Activated CD8-positive, alpha-beta memory T cell treated with anti-CD3 and anti-CD28 coated beads for 24 hours (primary cell): ENCODE measurements at regions not wholly inside any gene's neighbourhood (a gene's known extent, or its start where the extent isn't known, plus 50 kb on each side); places are given as distances from the start of the nearest gene placed in this dataset.

ENCODE experiments used
- DNase-seq: peaks from one replicate; pipeline ENCODE4 v3.0.0-alpha.2; 2020

DNA sequence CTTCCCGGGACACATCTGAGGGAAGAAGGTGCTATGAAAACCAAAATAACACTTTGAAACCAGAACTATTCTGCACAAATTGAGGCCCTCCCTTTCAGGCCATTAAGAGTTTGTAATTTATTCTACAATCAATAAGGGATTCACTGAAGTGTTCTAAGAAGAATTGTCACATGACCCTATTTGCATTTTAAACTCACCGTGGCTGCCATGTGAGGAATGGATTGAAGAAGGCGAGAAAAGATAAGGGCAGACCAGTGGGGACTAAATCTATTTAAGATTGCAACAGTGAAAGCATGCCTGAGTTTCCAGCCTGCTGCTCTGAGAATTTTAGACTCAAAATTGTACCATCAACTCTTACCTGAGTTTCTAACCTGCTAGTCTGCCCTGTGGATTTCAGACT, 408.8 kb upstream of the SALL1 start:
- DNase-seq: no peak

- DNase-seq: no peak
These were observed 406.6 kb upstream of the SALL1 start for GRCh38 chr16:51557670-51558069.

DNA sequence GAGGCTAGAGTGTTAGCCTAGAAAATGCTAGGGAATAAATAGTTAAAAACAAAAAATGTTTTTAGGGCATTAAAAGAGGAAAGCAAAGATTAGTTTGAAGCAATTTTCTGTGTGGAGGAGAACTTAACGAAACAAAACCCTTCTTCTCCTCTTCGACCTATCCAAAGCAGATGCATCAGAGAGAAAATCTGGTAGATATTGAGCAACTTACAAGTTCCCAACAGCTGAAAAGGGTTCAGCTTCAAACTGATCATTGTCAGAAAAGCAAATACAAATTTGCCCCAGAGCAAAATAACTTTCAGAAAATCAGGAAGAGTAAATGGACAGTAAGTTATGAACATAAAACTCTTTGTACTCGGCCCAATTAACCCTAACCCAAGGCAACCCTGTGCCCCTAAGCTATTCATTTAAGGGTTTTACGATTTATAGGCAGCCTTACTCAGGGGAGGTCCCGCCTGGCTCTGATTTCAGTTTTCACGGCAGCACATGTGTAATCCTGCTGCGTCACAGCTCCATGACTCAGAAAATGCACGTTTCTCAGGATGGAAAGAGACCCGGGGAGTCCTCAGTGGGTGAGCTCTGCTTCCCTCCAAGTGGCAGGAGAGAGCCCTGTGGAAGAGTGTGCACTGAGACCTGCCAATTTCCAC, 405.7 kb upstream of the SALL1 start:
- no peak for DNase-seq

- DNase-seq: no peak
These were observed 402.8 kb upstream of the SALL1 start for GRCh38 chr16:51553910-51554309.

- no peak for DNase-seq
These were observed 402.2 kb upstream of the SALL1 start for GRCh38 chr16:51553314-51553713.

GRCh38 chr16:51550800-51551347, 399.8 kb upstream of the SALL1 start:
- DNase-seq: no peak

DNA sequence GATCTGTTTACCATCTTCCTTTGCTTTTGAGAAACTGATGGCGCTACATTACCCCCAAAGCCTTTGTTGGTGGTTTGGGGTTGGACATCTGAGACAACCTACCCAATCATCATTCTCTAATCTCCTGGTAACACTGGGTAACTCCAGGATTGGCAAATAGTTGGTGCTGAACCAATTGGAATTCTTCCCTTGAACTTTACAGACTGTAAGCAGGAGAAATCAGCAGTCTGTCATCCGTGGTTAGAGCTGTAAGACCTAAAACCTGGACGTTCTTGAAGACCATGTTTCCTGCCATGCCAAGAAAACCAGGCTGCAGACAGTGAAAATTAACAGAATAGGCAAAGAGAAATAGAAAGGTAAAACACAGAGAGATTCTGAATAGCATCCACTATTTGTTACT, 398.8 kb upstream of the SALL1 start:
- no peak for DNase-seq

DNA sequence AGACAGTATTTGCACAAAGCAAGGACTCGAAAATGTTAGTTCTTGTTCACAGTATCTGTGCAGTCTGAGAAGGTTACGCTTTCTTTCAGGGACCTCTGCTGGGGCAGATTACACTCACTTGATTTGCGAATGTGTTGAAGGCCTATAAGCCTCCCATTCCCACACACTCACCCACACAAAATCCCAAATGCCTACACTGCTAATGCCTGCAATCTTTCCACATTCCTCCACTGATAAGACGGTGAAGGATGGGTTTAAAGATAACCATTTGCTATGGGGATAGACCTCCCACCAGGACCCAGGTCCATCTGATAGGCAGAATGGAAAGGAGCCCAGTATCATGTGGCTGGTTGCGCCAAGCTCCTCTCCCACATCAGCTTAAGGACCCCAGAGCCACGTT, 394.9 kb upstream of the SALL1 start:
- DNase-seq: no peak

DNA sequence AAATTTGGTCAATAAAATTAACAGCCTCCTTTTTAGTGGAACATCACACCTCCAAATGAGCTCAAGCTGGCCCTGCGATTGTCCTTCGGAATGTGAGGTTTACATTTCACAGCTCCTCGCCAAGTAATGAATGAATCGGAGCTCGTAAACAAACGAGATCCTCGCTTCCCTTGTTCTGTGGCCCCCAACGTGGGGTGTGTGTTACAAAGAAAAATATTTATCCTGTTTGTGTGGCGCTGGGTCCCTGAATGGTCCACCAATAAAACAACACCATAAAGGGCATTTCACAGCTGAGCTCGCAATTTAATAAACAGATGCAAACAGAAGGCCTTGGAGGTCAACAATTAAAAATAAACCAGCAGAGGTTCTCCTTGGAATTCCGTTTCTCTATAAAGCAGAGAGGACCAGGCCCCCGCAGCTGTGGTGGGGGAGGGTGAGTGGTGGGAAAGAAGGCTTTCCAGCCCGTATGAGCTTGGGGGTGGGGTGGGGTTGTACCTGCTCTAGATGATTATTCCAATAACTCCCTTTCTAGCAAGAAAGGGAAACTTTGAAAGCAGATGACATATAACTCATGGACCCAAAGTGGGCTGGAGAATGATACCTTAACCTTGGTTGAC, 393.9 kb upstream of the SALL1 start:
- no peak for DNase-seq

DNA sequence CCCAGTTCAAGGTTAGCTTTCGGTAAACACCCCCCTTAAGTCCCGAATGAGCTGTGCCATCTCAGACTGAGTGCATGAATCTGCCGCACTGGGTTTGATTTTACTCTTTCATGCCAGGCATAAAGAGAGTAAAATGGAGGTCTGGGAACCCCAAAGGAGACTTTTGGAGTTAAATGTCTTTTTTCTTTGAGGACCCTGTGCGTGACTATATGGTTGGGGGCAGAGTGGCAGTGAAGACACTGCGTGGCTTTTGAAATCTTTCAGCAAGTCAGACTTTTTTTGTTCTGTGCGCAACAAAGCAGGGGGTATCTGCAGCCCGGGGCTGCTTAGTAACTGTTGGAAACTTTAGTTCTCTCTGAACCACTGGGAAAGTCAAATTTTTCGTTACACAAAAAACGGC, 392.9 kb upstream of the SALL1 start:
- DNase-seq: no peak

DNA sequence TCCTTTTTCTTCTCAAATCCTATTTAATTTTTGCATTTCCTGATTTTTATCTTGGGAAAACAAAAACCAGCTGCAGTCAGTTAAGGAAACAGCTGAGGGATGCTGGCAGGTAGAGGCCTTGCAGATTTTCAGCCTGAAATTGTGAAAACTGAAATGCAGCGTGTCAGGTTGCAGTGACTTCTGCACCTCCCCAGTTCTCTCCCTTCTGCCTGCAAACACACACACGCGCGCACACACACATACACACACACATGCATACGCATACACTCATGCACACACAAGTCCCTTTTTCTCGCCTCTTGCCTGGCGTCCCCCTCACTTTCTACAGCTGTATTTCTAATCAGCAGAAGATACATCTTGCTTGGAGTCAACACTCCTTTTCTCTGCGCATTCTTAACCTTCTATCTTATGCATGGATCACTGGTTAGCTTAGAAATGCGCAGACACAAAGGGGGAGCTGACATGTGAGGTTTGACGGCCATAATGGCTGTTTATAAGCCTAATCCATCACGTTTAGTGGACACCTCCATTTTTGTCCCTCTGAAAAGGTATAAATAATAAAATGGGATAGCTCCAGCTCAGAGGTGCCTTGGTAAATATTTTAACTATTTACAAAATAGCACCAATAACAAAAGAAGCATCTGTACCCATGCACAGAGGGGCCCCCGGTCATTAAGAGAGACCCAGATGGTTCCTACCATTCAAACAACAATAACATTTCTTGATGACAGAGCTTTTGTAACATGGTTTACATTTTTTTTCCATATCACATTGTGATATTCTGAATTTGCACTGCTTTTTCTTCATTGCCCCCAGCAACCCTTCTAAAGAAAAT, 392.1 kb upstream of the SALL1 start:
- DNase-seq: no peak

- no peak for DNase-seq
These were observed 389.2 kb upstream of the SALL1 start for GRCh38 chr16:51540259-51540658.

DNA sequence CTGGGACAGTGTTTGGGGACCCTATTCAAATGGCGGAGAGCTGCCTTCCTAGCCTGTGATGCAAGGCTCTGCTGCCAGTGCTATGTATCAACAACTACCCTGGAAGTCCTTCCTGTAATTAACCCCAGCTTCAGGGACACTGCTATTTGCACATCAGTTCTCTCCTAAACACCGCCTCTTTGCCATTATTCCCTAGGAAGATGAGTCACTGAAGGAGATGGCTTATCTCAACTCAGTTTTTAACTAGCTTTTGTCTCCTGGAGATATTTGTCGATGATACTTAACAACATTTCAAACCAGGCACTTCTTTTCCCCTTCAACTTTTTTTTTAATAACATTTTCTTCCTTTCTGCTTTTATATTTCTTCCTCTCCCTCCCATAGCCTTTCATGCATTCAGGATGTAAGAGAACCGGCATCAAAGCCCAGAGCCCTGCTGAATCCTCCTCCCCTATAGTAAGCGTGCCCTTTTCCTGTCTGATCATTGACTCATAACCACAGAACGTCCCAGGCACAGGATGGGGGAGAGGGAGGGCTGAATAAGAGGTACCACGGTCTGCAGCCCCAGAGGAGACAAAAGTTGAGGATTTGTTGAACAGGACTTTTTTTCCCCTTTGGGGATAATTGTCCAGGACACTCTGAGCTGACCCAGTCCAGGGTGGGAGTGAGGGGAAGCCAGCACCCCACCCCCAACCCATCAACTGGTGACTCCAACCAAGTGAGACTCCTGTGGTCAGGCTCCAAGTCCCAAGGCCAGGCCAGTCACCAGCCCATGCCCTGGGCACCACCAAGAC, 387.8 kb upstream of the SALL1 start:
- DNase-seq: no peak

- DNase-seq: no peak
These were observed 384.5 kb upstream of the SALL1 start for GRCh38 chr16:51535591-51535990.

DNA sequence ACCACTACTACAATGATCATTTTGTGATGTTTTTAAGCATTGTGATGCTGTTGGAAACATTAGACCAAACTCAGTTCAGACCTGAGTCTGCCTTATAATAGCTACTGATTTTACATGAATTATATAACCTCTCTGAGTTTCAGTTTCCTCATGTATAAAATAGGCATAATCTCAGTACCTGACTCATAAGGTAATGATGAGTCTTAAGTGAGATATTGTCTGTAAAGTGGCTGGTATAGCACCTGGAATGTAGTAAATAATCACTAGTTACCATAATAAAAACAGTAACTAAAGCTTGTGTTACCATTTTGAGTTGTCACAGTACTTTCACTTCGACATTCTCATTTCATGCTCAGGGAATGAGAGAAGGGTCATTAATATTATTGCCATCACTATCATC, 381.5 kb upstream of the SALL1 start:
- no peak for DNase-seq

DNA sequence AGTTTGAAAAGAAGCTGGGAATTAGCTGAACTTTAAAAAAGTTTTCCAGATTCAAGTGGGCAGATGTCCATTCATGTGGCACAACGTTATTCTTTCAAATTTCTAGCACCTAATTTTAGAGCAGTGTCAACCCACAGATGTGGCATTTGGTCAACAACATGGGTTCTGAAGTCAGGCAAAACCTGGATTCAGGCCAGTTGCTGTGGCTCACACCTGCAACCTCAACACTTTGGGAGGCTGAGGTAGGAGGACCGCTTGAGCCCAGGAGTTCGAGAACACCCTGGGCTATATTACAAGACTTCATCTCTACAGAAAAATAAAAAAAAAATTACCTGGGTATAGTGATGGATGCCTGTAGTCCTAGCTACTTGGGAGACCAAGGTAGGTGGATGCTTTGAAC, 380.2 kb upstream of the SALL1 start:
- DNase-seq: no peak

GRCh38 chr16:51527349-51527748, 376.3 kb upstream of the SALL1 start:
- no peak for DNase-seq

GRCh38 chr16:51526621-51527020, 375.6 kb upstream of the SALL1 start:
- no peak for DNase-seq

- no peak for DNase-seq
These were observed 373.7 kb upstream of the SALL1 start for GRCh38 chr16:51524555-51525373.

GRCh38 chr16:51524070-51524469, 373.0 kb upstream of the SALL1 start:
- no peak for DNase-seq

DNA sequence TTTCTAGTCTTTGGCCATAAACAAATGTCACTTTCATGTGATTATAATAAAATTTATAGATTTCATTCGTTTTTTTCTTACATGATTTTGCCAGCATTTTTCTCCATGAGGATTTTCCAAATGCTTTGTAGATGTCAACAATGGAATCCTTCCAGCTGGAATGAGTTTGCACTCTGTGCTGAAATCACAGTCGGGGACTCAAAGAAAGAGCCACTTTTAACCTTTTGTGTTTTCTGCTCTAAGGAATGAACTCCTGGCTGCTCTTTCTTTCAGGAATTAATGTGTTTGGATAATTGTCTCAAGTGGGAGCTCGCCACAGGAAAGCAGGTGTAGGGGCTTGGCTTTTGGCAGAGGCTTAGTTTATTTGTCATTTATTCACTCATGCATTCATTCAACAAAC, 372.3 kb upstream of the SALL1 start:
- no peak for DNase-seq

DNA sequence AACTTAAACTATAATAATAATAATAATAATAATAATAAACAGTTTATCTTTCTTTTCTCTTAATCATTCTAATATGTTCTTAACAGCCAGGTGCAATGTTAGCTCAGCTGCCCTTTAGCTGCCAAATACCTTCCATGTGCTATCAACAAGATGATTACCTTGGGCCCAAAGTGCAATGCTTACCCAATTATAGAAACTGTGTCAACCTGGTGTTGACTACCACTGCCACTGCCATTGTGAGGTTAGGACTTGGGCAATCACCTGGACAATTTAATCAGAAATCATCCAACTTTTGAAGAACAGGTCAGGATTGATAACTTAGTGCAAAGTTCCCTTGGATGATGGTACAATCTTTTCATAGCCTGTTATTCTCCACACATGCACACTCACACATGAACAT, 371.8 kb upstream of the SALL1 start:
- DNase-seq: no peak
